ENCODE measurements at regions not wholly inside any gene's neighbourhood (a gene's known extent, or its start where the extent isn't known, plus 50 kb on each side); places are given as distances from the start of the nearest gene placed in this dataset.

DNA sequence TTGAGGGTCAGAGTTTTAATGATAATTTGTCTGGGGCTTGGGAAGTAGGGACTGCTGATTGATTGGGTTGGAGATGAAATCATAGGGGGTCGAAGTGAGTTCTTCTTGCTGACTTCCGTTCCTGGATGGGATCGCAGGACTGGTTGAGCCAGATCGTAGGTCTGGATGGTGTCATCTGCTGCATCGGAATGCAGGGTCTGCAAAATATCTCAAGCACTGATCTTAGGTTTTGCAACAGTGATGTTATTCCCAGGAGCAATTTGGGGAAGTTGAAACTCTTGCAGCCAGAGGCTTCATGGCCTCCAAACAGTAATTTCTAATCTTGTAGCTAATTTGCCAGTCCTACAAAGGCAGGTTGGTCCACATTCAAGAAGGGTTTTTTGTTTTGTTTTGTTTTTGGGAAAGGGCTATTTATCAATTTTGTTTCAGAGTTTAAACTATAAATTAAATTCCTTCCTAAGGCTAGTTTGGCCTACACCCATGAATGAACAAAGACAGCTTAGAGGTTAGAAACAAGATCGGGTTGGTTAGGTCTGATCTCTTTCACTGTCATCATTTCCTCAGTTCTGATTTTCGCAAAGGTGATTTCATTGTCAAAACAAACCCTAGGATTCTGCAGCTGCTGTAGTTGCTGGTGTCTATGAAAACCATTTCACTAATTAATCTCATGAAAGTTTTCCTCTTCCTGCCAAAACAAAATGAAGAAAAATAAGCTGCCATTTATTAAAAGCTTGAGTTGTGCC lies 388.0 kb downstream of the TMEM232 start (continued):
- no peak for TF ChIP-seq KDM4A (IDR thresholded peaks at IDR 0.05; ENCODE audit: low read depth, low read length, severe bottlenecking)
- no peak for TF ChIP-seq RFX5 (IDR thresholded peaks at IDR 0.05; ENCODE audit: borderline replicate concordance, low read depth, low read length)
- no peak for TF ChIP-seq SP1 (IDR thresholded peaks at IDR 0.05; ENCODE audit: low read depth, low read length)
- no peak for TF ChIP-seq SAP30 (IDR thresholded peaks at IDR 0.05; ENCODE audit: insufficient read depth, insufficient replicate concordance, low read length)
- no peak for TF ChIP-seq KDM5A (IDR thresholded peaks at IDR 0.05; ENCODE audit: low read length)
- no peak for TF ChIP-seq GABPA (IDR thresholded peaks at IDR 0.05; ENCODE audit: borderline replicate concordance, insufficient read depth, low read length)
- no peak for TF ChIP-seq ZNF274 (IDR thresholded peaks at IDR 0.05; ENCODE audit: borderline replicate concordance, extremely low read depth, low read length)
